OCI-LY1 (cell line): ENCODE measurements at regions not wholly inside any gene's neighbourhood (a gene's known extent, or its start where the extent isn't known, plus 50 kb on each side); places are given as distances from the start of the nearest gene placed in this dataset.

ENCODE experiments used
- CTCF ChIP-seq: fragments of 200-600 bp; sonication (generic), shearing (Covaris generic); IDR thresholded peaks from 2 replicates; pipeline ENCODE4 v1.5.1; 2017; ENCODE audit warnings: mild to moderate bottlenecking, antibody characterized with exemption, low read length, moderate library complexity, mixed read lengths
- EZH2 ChIP-seq: fragments of 200-600 bp; sonication (generic), shearing (Covaris generic); IDR thresholded peaks from 2 replicates; pipeline ENCODE4 v1.8.0; 2017; ENCODE audit warnings: borderline replicate concordance, mixed run types, mild to moderate bottlenecking, antibody characterized with exemption, low read length, moderate library complexity, mixed read lengths

DNA sequence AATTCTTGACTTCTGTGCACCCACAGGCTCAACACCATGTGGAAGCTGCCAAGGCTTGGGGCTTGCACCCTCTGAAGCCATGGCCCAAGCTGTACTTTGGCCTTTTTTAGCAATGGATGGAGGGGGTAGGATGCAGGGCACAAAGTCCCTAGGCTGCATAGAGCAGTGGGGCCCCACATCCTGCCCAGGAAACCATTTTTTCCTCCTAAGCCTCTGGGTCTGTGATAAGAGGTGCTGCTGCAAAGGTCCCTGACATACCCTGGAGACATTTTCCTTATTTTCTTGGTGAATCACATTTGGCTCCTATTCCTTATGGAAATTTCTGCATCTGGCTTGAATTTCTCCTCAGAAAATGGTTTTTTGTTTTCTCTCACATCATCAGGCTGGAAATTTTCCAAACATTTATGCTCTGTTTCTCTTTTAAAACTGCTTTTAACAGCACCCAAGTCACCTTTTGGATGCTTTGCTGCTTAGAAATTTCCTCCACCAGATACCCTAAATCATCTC lies 482.7 kb upstream of the TLE4 start:
- TF ChIP-seq CTCF (no peak), EZH2 (no peak)
